Activated CD8-positive, alpha-beta T cell treated with anti-CD3 and anti-CD28 coated beads for 36 hours (primary cell): ENCODE measurements at regions not wholly inside any gene's neighbourhood (a gene's known extent, or its start where the extent isn't known, plus 50 kb on each side); places are given as distances from the start of the nearest gene placed in this dataset.
A peak's percentile ranks its signal among the peaks of the same experiment; 100 is the strongest.
"Not testable (repeated sequence)": the region's sequence is repeated elsewhere in the genome, so short reads cannot be mapped to it uniquely, and the experiment has no call there.

Source experiments
- ATAC-seq: fragments of 200-7000 bp; cut with Tn5 transposase; one replicate; pipeline ENCODE4 v1.10.0; 2021; ENCODE audit warnings: mild to moderate bottlenecking, moderate library complexity
- CTCF ChIA-PET: fragments of 350-600 bp; sonication (Branson Sonifier 250); formaldehyde crosslinking; loops from one replicate; lab custom pipeline; 2021; ENCODE audit warnings: antibody characterized with exemption; lab: Charles Lee
- POLR2A ChIA-PET: fragments of 350-600 bp; sonication (Branson Sonifier 250); formaldehyde crosslinking; loops from one replicate; lab custom pipeline; 2021; ENCODE audit warnings: antibody characterized with exemption; lab: Charles Lee
- DNase-seq: peaks from one replicate; pipeline ENCODE4 v3.0.0-alpha.2; 2020
- H3K27ac Mint-ChIP-seq: one replicate; pipeline ENCODE4 v1.8.0; 2021; ENCODE audit warnings: mild to moderate bottlenecking, mixed read lengths
- H3K27me3 Mint-ChIP-seq: one replicate; pipeline ENCODE4 v1.8.0; 2021; ENCODE audit warnings: mixed read lengths
- H3K36me3 Mint-ChIP-seq: one replicate; pipeline ENCODE4 v1.8.0; 2021; ENCODE audit warnings: low read depth, mixed read lengths
- H3K4me1 Mint-ChIP-seq: one replicate; pipeline ENCODE4 v1.8.0; 2021; ENCODE audit warnings: low read depth, mixed read lengths
- H3K4me3 Mint-ChIP-seq: one replicate; pipeline ENCODE4 v1.8.0; 2021; ENCODE audit warnings: mild to moderate bottlenecking, moderate library complexity, mixed read lengths
- H3K9me3 Mint-ChIP-seq: one replicate; pipeline ENCODE4 v1.8.0; 2021; ENCODE audit warnings: mixed read lengths
- intact Hi-C: fragments of 100-400 bp; cut with micrococcal nuclease; formaldehyde crosslinking; loops from one replicate; pipeline ENCODE4 v1.10.0; 2022
- TF ChIP-seq, protein P1 (sequence below): fragments of 200-600 bp; IDR thresholded peaks from one replicate; pipeline ENCODE4 v1.8.0; 2022; ENCODE audit warnings: antibody characterized with exemption, mild to moderate bottlenecking

DNA sequence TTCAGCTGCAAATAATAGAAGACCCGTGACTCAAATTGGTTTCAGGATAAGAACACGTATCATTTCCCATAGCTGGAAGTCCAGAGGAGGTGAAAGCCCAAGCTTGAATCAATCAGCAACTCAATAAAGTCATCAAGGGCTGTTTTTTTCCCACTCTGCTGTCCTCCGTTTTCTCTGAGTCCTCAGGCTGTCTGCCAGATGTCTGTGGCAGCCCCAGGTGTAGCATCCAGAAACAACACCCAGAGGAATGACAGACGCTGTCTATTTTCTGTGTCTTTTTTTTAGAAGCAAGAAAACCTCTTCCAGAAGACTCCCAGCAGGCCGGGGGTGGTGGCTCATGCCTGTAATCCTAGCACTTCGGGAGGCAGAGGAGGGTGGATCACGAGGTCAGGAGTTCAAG lies 204.4 kb downstream of the FAM43A start:
- ChIA-PET POLR2A (no interaction called here), CTCF (no interaction called here)
- Mint-ChIP-seq H3K27me3 (peaks cover 5% of the 10 kb centered on the region), H3K36me3 (peaks cover 2% of the 10 kb centered on the region), H3K9me3 (peaks cover 17% of the 10 kb centered on the region), H3K4me3 (no peak overlapping the region), H3K27ac (no peak overlapping the region), H3K4me1 (peaks cover 9% of the 10 kb centered on the region)
- TF ChIP-seq, protein P1, sequence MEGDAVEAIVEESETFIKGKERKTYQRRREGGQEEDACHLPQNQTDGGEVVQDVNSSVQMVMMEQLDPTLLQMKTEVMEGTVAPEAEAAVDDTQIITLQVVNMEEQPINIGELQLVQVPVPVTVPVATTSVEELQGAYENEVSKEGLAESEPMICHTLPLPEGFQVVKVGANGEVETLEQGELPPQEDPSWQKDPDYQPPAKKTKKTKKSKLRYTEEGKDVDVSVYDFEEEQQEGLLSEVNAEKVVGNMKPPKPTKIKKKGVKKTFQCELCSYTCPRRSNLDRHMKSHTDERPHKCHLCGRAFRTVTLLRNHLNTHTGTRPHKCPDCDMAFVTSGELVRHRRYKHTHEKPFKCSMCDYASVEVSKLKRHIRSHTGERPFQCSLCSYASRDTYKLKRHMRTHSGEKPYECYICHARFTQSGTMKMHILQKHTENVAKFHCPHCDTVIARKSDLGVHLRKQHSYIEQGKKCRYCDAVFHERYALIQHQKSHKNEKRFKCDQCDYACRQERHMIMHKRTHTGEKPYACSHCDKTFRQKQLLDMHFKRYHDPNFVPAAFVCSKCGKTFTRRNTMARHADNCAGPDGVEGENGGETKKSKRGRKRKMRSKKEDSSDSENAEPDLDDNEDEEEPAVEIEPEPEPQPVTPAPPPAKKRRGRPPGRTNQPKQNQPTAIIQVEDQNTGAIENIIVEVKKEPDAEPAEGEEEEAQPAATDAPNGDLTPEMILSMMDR = no peak
- no peak for ATAC-seq
- intact Hi-C loops = no loop called here
- DNase-seq = no peak

DNA sequence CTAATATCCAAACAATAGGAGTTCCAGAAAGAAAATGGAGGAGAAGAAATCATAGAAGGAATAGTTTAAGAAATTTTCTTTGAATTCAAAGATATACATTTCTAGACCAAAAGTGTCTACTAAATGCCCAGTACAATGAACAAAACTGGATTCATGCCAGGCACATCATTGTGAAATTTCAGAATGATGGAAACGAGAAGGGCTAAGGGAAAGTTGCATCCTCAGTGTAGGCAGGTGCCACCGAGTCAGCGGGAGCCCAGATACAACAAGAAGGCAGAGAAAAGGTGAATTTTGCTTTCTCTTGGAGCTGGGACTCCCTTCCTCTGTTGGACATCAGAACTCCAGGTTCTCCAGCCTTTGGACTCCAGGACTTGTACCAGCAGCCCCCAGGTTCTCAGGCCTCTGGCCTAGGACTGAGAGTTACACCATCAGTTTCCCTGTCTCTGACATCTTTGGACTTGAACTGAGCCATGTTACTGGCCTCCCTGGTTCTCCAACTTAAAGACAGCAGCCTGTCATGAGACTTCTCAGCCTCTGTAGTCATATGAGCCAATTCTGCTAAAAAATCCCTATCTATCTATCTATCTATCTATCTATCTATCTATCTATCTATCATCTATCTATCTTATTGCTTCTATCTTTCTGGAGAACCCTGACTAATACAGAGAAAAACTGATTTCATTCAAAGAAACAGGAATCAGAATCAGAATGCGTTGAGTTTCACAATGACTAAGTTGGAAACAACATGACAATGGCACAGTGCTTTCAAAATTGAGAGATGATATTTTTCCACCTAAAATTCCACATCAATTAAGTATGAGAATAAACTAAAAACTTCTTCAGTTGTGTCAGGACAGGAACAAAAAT lies 207.7 kb downstream of the FAM43A start:
- TF ChIP-seq, protein P1 = no peak
- peaks cover 2% of the 10 kb centered on the region for H3K36me3 Mint-ChIP-seq
- peaks cover 13% of the 10 kb centered on the region for H3K9me3 Mint-ChIP-seq
- H3K4me1 Mint-ChIP-seq = peaks cover 9% of the 10 kb centered on the region
- DNase-seq (no peak), ATAC-seq (peak; percentile 55)
- ChIA-PET CTCF (no interaction called here), POLR2A (no interaction called here)
- intact Hi-C loops = no loop called here
- no peak overlapping the region for H3K4me3 Mint-ChIP-seq
- H3K27me3 Mint-ChIP-seq = peaks cover 17% of the 10 kb centered on the region
- no peak overlapping the region for H3K27ac Mint-ChIP-seq

DNA sequence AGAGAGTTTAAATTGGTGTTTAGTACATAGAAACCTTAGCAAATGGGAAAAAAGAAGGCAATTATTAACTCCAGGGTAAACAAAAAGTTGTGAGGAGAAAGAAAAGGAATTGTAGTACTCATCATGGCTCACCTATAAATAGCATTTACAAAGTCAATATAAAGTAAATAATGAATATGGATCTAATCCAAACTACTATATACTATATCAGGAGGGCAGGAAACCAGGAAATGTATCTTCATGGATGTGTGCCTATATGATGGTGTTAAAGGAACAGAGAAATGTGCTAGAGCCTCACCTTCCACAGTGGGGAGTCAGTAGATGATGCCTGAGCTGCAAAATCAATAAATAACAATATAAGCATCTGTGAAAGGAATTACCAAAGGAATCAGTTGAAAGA lies 208.9 kb downstream of the FAM43A start:
- ChIA-PET POLR2A (interaction anchor here (0.6 kb wide), 1 partner anchor 44 kb away, joined by 3 read pairs; no protein-coding TSS in a partner anchor), CTCF (no interaction called here)
- Mint-ChIP-seq H3K4me1 (peaks cover 9% of the 10 kb centered on the region), H3K36me3 (peaks cover 2% of the 10 kb centered on the region), H3K27ac (no peak overlapping the region), H3K27me3 (peaks cover 21% of the 10 kb centered on the region), H3K4me3 (no peak overlapping the region), H3K9me3 (peaks cover 16% of the 10 kb centered on the region)
- intact Hi-C loops = no loop called here
- ATAC-seq (no peak), DNase-seq (no peak)
- TF ChIP-seq, protein P1 = no peak

DNA sequence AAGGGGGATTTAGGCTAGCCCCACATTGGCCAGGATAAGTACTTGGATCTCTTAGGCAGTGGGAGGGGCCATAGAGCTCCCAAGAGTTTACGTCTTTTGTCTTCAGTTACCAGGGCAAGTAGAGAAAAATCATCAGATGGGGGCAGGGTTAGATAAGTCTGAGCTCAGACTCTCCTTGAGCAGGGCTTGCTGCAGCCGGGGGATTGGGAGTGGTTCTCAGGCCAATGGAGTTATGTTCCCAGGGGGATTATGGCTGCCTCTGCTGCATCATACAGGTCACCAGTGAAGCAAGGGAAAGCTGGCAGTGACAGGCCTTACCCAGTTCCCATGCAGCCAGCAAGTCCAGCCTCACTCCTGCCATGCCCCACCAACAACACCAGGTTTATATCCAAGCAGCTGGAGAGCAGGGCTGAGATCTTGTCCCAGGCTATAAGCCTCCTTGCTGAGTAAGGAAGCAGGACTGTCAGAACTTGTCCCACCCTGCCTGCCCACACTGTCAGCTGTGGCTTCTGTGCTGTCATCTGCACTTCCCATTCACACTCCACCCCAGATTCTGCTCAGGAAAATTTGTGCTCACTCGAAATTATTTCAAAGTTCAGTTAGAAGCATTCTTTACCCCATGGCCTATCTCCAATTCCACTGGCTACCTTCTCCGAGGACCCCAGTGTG lies 215.3 kb downstream of the FAM43A start:
- H3K27me3 Mint-ChIP-seq = peaks cover 29% of the 10 kb centered on the region
- peaks cover 3% of the 10 kb centered on the region for H3K36me3 Mint-ChIP-seq
- H3K27ac Mint-ChIP-seq = no peak overlapping the region
- TF ChIP-seq, protein P1 = no peak
- DNase-seq (no peak), ATAC-seq (no peak)
- intact Hi-C loops = no loop called here
- peaks cover 19% of the 10 kb centered on the region for H3K9me3 Mint-ChIP-seq
- H3K4me3 Mint-ChIP-seq = no peak overlapping the region
- ChIA-PET CTCF (no interaction called here), POLR2A (no interaction called here)
- H3K4me1 Mint-ChIP-seq = peaks cover 2% of the 10 kb centered on the region

DNA sequence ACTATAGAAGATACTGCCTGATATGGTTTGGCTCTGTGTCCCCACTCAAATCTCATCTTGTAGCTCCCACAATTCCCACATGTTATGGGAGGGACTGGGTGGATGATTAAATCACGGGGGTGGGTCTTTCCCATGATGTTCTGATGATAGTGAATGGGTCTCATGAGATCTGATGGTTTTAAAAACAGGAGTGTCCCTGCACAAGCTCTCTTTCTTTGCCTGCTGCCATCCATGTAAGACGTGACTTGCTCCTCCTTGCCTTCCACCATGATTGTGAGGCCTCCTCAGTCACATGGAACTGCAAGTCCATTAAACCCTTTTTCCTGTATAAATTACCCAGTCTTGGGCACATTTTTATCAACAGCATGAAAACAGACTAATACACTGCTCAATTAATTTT lies 217.8 kb downstream of the FAM43A start:
- H3K27ac Mint-ChIP-seq, ATAC-seq, H3K36me3 Mint-ChIP-seq, H3K4me3 Mint-ChIP-seq, intact Hi-C loops, DNase-seq, POLR2A ChIA-PET, H3K4me1 Mint-ChIP-seq: not testable (repeated sequence)
- CTCF ChIA-PET = interaction anchor here (1.2 kb wide), 1 partner anchor 229 kb away, joined by 3 read pairs; no protein-coding TSS in a partner anchor
- Mint-ChIP-seq H3K27me3 (peaks cover 22% of the 10 kb centered on the region), H3K9me3 (peaks cover 19% of the 10 kb centered on the region)

DNA sequence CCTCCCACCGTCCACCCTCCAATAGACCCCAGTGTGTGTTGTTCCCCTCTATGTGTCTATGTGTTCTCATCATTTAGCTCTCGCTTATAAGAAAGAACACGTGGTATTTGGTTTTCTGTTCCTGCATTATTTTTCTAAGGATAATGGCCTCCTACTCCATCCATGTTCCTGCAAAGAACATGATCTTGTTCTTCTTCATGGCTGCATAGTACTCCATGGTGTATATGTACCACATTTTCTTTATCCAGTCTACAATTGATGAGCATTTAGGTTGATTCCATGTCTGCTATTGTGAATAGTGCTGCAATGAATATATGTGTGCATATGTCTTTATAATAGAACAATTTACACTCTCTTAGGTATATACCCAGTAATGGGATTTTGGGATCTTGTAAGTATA lies 219.3 kb downstream of the FAM43A start:
- H3K27ac Mint-ChIP-seq, intact Hi-C loops, DNase-seq, ATAC-seq, H3K36me3 Mint-ChIP-seq, CTCF ChIA-PET, H3K4me1 Mint-ChIP-seq, H3K4me3 Mint-ChIP-seq: not testable (repeated sequence)
- POLR2A ChIA-PET = interaction anchor here (0.6 kb wide), 1 partner anchor 233 kb away, joined by 3 read pairs; no protein-coding TSS in a partner anchor
- peaks cover 16% of the 10 kb centered on the region for H3K27me3 Mint-ChIP-seq
- H3K9me3 Mint-ChIP-seq = peaks cover 13% of the 10 kb centered on the region
